GM19452 (cell line): ENCODE measurements at regions not wholly inside any gene's neighbourhood (a gene's known extent, or its start where the extent isn't known, plus 50 kb on each side); places are given as distances from the start of the nearest gene placed in this dataset.
A peak's percentile ranks its signal among the peaks of the same experiment; 100 is the strongest.
"Not testable (repeated sequence)": the region's sequence is repeated elsewhere in the genome, so short reads cannot be mapped to it uniquely, and the experiment has no call there.

Experiments
- ATAC-seq: cut with Tn5 transposase; IDR thresholded peaks from one replicate; pipeline ENCODE4 v1.9.1; 2021; ENCODE audit not compliant: unreplicated experiment

GRCh38 chr11:109926941-109927340 lies 166.3 kb upstream of the ZC3H12C start:
- ATAC-seq: no peak

- no peak for ATAC-seq
These were observed 163.9 kb upstream of the ZC3H12C start for GRCh38 chr11:109929308-109929707.

GRCh38 chr11:109933126-109933525 lies 160.1 kb upstream of the ZC3H12C start:
- no peak for ATAC-seq

- no peak for ATAC-seq
These were observed 159.0 kb upstream of the ZC3H12C start for GRCh38 chr11:109934151-109934550.

- no peak for ATAC-seq
These were observed 156.5 kb upstream of the ZC3H12C start for GRCh38 chr11:109936661-109937180.

GRCh38 chr11:109937968-109938367 lies 155.2 kb upstream of the ZC3H12C start:
- ATAC-seq: no peak

- no peak for ATAC-seq
These were observed 153.9 kb upstream of the ZC3H12C start for GRCh38 chr11:109939166-109939810.

- no peak for ATAC-seq
These were observed 152.4 kb upstream of the ZC3H12C start for GRCh38 chr11:109940816-109941215.

- peak; percentile 74 for ATAC-seq
These were observed 147.4 kb upstream of the ZC3H12C start for GRCh38 chr11:109945626-109946321.

GRCh38 chr11:109946322-109946846 lies 146.8 kb upstream of the ZC3H12C start:
- ATAC-seq: peak; percentile 93

- no peak for ATAC-seq
These were observed 138.7 kb upstream of the ZC3H12C start for GRCh38 chr11:109954534-109954933.

GRCh38 chr11:109956124-109956793 lies 136.9 kb upstream of the ZC3H12C start:
- peak; percentile 80 for ATAC-seq

GRCh38 chr11:109957000-109957399 lies 136.2 kb upstream of the ZC3H12C start:
- ATAC-seq: peak; percentile 42

GRCh38 chr11:109957601-109958000 lies 135.6 kb upstream of the ZC3H12C start:
- ATAC-seq: no peak

- ATAC-seq: no peak
These were observed 134.9 kb upstream of the ZC3H12C start for GRCh38 chr11:109958131-109958820.

GRCh38 chr11:109958821-109959166 lies 134.4 kb upstream of the ZC3H12C start:
- ATAC-seq: no peak

- ATAC-seq: no peak
These were observed 132.4 kb upstream of the ZC3H12C start for GRCh38 chr11:109960831-109961230.

GRCh38 chr11:109961261-109961660 lies 131.9 kb upstream of the ZC3H12C start:
- no peak for ATAC-seq

- ATAC-seq: no peak
These were observed 130.1 kb upstream of the ZC3H12C start for GRCh38 chr11:109963101-109963500.

GRCh38 chr11:109964487-109964886 lies 128.7 kb upstream of the ZC3H12C start:
- ATAC-seq: no peak

- not testable (repeated sequence) for ATAC-seq
These were observed 127.7 kb upstream of the ZC3H12C start for GRCh38 chr11:109965445-109965844.
